HCT116 (cell line): ENCODE measurements at regions not wholly inside any gene's neighbourhood (a gene's known extent, or its start where the extent isn't known, plus 50 kb on each side); places are given as distances from the start of the nearest gene placed in this dataset.

Source experiments
- CBX3 ChIP-seq: IDR thresholded peaks from 2 replicates; pipeline ENCODE4 v1.6.1; 2012; ENCODE audit warnings: low read depth
- EZH2 ChIP-seq: fragments of 200-600 bp; sonication (generic); IDR thresholded peaks from 2 replicates; pipeline ENCODE4 v1.6.1; 2017; ENCODE audit warnings: antibody characterized with exemption, mixed run types
- EZH2phosphoT487 ChIP-seq: fragments of 200-600 bp; IDR thresholded peaks from 2 replicates; pipeline ENCODE4 v1.6.1; 2018; ENCODE audit warnings: antibody characterized with exemption, borderline replicate concordance
- POLR2A ChIP-seq: IDR thresholded peaks from 2 replicates; pipeline ENCODE4 v1.7.0; 2011; ENCODE audit warnings: borderline replicate concordance; ENCODE audit not compliant: insufficient read depth, insufficient read length; ENCODE audit errors: extremely low read depth
- RAD21 ChIP-seq: IDR thresholded peaks from 2 replicates; pipeline ENCODE4 v1.6.1; 2012; ENCODE audit warnings: low read depth, mild to moderate bottlenecking
- SP1 ChIP-seq: IDR thresholded peaks from 2 replicates; pipeline ENCODE4 v1.6.1; 2012; ENCODE audit warnings: low read depth
- TF ChIP-seq, protein P1 (sequence below): IDR thresholded peaks from 2 replicates; pipeline ENCODE4 v1.6.1; 2012; ENCODE audit warnings: low read depth
- TF ChIP-seq, protein P2 (sequence below), 3 experiments: fragments of 200-600 bp in 1 of 3; sonication (generic) in 1 of 3; IDR thresholded peaks in 2 of 3; conservative IDR thresholded peaks in 1 of 3; 2 replicates each; pipeline ENCODE4 v1.5.1; 2012 to 2017; ENCODE audit warnings: low read depth in 2 of 3, low read length in 2 of 3, antibody characterized with exemption in 1 of 3, borderline replicate concordance in 1 of 3, control low read depth in 1 of 3, mild to moderate bottlenecking in 1 of 3, mixed read lengths in 1 of 3, mixed run types in 1 of 3, moderate library complexity in 1 of 3; ENCODE audit not compliant: insufficient read depth in 1 of 3

DNA sequence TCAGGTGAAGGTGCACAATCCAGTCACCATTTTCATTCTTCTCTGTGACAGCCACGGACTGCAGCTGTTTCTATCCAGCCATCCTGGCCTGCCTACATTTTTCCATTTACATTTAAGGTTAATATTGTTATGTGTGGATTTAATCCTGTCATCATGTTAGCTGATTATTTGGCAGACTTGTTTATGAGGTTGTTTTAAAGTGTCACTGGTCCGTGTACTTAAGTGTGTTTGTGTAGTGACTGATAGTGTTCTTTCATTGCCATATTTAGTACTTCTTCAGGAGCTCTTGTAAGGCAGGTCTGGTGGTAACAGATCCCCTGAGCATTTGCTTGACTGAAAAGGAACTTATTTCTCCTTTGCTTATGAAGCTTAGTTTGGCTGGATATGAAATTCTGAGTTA is 364.2 kb downstream of the JRKL start:
- TF ChIP-seq, protein P1, sequence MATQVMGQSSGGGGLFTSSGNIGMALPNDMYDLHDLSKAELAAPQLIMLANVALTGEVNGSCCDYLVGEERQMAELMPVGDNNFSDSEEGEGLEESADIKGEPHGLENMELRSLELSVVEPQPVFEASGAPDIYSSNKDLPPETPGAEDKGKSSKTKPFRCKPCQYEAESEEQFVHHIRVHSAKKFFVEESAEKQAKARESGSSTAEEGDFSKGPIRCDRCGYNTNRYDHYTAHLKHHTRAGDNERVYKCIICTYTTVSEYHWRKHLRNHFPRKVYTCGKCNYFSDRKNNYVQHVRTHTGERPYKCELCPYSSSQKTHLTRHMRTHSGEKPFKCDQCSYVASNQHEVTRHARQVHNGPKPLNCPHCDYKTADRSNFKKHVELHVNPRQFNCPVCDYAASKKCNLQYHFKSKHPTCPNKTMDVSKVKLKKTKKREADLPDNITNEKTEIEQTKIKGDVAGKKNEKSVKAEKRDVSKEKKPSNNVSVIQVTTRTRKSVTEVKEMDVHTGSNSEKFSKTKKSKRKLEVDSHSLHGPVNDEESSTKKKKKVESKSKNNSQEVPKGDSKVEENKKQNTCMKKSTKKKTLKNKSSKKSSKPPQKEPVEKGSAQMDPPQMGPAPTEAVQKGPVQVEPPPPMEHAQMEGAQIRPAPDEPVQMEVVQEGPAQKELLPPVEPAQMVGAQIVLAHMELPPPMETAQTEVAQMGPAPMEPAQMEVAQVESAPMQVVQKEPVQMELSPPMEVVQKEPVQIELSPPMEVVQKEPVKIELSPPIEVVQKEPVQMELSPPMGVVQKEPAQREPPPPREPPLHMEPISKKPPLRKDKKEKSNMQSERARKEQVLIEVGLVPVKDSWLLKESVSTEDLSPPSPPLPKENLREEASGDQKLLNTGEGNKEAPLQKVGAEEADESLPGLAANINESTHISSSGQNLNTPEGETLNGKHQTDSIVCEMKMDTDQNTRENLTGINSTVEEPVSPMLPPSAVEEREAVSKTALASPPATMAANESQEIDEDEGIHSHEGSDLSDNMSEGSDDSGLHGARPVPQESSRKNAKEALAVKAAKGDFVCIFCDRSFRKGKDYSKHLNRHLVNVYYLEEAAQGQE = no peak
- TF ChIP-seq EZH2 (no peak), POLR2A (no peak), SP1 (no peak), EZH2phosphoT487 (no peak), RAD21 (no peak), CBX3 (no peak)
- TF ChIP-seq, protein P2, sequence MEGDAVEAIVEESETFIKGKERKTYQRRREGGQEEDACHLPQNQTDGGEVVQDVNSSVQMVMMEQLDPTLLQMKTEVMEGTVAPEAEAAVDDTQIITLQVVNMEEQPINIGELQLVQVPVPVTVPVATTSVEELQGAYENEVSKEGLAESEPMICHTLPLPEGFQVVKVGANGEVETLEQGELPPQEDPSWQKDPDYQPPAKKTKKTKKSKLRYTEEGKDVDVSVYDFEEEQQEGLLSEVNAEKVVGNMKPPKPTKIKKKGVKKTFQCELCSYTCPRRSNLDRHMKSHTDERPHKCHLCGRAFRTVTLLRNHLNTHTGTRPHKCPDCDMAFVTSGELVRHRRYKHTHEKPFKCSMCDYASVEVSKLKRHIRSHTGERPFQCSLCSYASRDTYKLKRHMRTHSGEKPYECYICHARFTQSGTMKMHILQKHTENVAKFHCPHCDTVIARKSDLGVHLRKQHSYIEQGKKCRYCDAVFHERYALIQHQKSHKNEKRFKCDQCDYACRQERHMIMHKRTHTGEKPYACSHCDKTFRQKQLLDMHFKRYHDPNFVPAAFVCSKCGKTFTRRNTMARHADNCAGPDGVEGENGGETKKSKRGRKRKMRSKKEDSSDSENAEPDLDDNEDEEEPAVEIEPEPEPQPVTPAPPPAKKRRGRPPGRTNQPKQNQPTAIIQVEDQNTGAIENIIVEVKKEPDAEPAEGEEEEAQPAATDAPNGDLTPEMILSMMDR (IDR thresholded peaks at IDR 0.05 in 2 of 3, conservative IDR thresholded peaks at IDR 0.05 in 1 of 3; ENCODE audit: borderline replicate concordance in 1 of 3, insufficient read depth in 1 of 3, low read depth in 2 of 3, low read length in 2 of 3) = no peak
